Fibroblast of lung (primary cell): ENCODE measurements at regions not wholly inside any gene's neighbourhood (a gene's known extent, or its start where the extent isn't known, plus 50 kb on each side); places are given as distances from the start of the nearest gene placed in this dataset.

Experiments used
- DNase-seq, 2 donors: peaks; one replicate each; pipeline versions ENCODE4 v3.0.0 to v3.0.0-alpha.2; 2010; ENCODE audit warnings: low read depth in 2 of 2
- H2AFZ ChIP-seq: 2 replicates; pipeline ENCODE4 v1.5.1; 2012; ENCODE audit warnings: low read length, control low read depth, inconsistent platforms
- H3K27ac ChIP-seq: 2 replicates; pipeline ENCODE4 v1.5.1; 2011; ENCODE audit warnings: low read length, control low read depth; ENCODE audit not compliant: insufficient read depth
- H3K27me3 ChIP-seq: 2 replicates; pipeline ENCODE4 v1.5.1; 2011; ENCODE audit warnings: mild to moderate bottlenecking, low read length; ENCODE audit not compliant: control insufficient read depth, insufficient read depth
- H3K36me3 ChIP-seq: 2 replicates; pipeline ENCODE4 v1.5.1; 2011; ENCODE audit warnings: low read length; ENCODE audit not compliant: control insufficient read depth, insufficient read depth
- H3K4me1 ChIP-seq: 2 replicates; pipeline ENCODE4 v1.5.1; 2011; ENCODE audit warnings: low read length; ENCODE audit not compliant: control insufficient read depth, insufficient read depth; ENCODE audit errors: extremely low read depth
- H3K4me2 ChIP-seq: 2 replicates; pipeline ENCODE4 v1.5.1; 2011; ENCODE audit warnings: low read length, control low read depth; ENCODE audit not compliant: insufficient read depth; ENCODE audit errors: extremely low read depth
- H3K4me3 ChIP-seq, 4 experiments: fragments of 200-600 bp in 1 of 4; sonication (generic) in 1 of 4; replicated peaks in 1 of 4; 2 replicates each; pipeline ENCODE4 v1.5.1; 2011 to 2016; ENCODE audit warnings: low read length in 4 of 4, low read depth in 3 of 4, mild to moderate bottlenecking in 3 of 4, control low read depth in 2 of 4, inconsistent platforms in 1 of 4, mixed read lengths in 1 of 4; ENCODE audit not compliant: insufficient read depth in 1 of 4; ENCODE audit errors: control extremely low read depth in 1 of 4
- H3K79me2 ChIP-seq: 2 replicates; pipeline ENCODE4 v1.5.1; 2012; ENCODE audit warnings: mild to moderate bottlenecking, low read length, inconsistent platforms; ENCODE audit not compliant: control insufficient read depth, insufficient read depth
- H3K9ac ChIP-seq: 2 replicates; pipeline ENCODE4 v1.5.1; 2011; ENCODE audit warnings: mild to moderate bottlenecking, low read length, control low read depth; ENCODE audit not compliant: insufficient read depth
- H3K9me3 ChIP-seq: 2 replicates; pipeline ENCODE4 v1.5.1; 2012; ENCODE audit warnings: low read depth, low read length; ENCODE audit not compliant: control insufficient read depth, insufficient read depth
- H4K20me1 ChIP-seq: 2 replicates; pipeline ENCODE4 v1.5.1; 2011; ENCODE audit warnings: low read length; ENCODE audit not compliant: control insufficient read depth, insufficient read depth; ENCODE audit errors: extremely low read depth
- CTCF ChIP-seq, 2 donors: IDR thresholded peaks in 1 of 2; conservative IDR thresholded peaks in 1 of 2; 1 replicate in 1 of 2; 2 replicates in 1 of 2; pipeline ENCODE4 v1.5.1; 2011 to 2012; ENCODE audit warnings: low read length in 2 of 2, control low read depth in 1 of 2, inconsistent platforms in 1 of 2, low read depth in 1 of 2, mild to moderate bottlenecking in 1 of 2
- EZH2 ChIP-seq: IDR thresholded peaks from 2 replicates; pipeline ENCODE4 v1.5.1; 2012; ENCODE audit warnings: low read length, control low read depth, mild to moderate bottlenecking; ENCODE audit errors: missing control alignments

GRCh38 chr3:80682951-80683350, 915.2 kb upstream of the ROBO1 start:
- no peaks in the 10 kb centered on the region for H3K4me1 ChIP-seq
- DNase-seq: no peak
- H3K27ac ChIP-seq: no peak overlapping the region
- no peaks in the 10 kb centered on the region for H3K36me3 ChIP-seq
- TF ChIP-seq EZH2 (no peak), CTCF (conservative IDR thresholded peaks at IDR 0.05 in 1 of 2, IDR thresholded peaks at IDR 0.05 in 1 of 2; ENCODE audit: low read depth in 1 of 2, low read length in 2 of 2) (no peak)
- no peak overlapping the region for H2AFZ ChIP-seq
- H3K4me2 ChIP-seq: no peak overlapping the region
- no peak overlapping the region for H3K4me3 ChIP-seq
- no peak overlapping the region for H3K9ac ChIP-seq
- no peaks in the 10 kb centered on the region for H3K79me2 ChIP-seq
- H3K9me3 ChIP-seq: no peaks in the 10 kb centered on the region
- H3K27me3 ChIP-seq: no peaks in the 10 kb centered on the region
- no peaks in the 10 kb centered on the region for H4K20me1 ChIP-seq

GRCh38 chr3:80682235-80682634, 914.4 kb upstream of the ROBO1 start:
- Histone ChIP-seq H2AFZ (no peak overlapping the region), H3K9ac (no peak overlapping the region), H3K79me2 (no peaks in the 10 kb centered on the region), H3K4me1 (no peaks in the 10 kb centered on the region), H3K4me3 (no peak overlapping the region), H3K27ac (no peak overlapping the region), H3K36me3 (no peaks in the 10 kb centered on the region), H4K20me1 (no peaks in the 10 kb centered on the region), H3K27me3 (no peaks in the 10 kb centered on the region), H3K4me2 (no peak overlapping the region), H3K9me3 (no peaks in the 10 kb centered on the region)
- DNase-seq: no peak
- TF ChIP-seq CTCF (conservative IDR thresholded peaks at IDR 0.05 in 1 of 2, IDR thresholded peaks at IDR 0.05 in 1 of 2; ENCODE audit: low read depth in 1 of 2, low read length in 2 of 2): no peak
- no peak for TF ChIP-seq EZH2

- no peaks in the 10 kb centered on the region for H3K79me2 ChIP-seq
- no peak for TF ChIP-seq CTCF (conservative IDR thresholded peaks at IDR 0.05 in 1 of 2, IDR thresholded peaks at IDR 0.05 in 1 of 2; ENCODE audit: low read depth in 1 of 2, low read length in 2 of 2)
- no peak for TF ChIP-seq EZH2
- no peak overlapping the region for H3K9ac ChIP-seq
- H2AFZ ChIP-seq: no peak overlapping the region
- H3K4me1 ChIP-seq: no peaks in the 10 kb centered on the region
- no peaks in the 10 kb centered on the region for H4K20me1 ChIP-seq
- no peaks in the 10 kb centered on the region for H3K9me3 ChIP-seq
- H3K36me3 ChIP-seq: no peaks in the 10 kb centered on the region
- H3K4me3 ChIP-seq: no peak overlapping the region
- H3K4me2 ChIP-seq: no peak overlapping the region
- no peak overlapping the region for H3K27ac ChIP-seq
- peak; percentile 2 to 24 for DNase-seq
- no peaks in the 10 kb centered on the region for H3K27me3 ChIP-seq
Observed at GRCh38 chr3:80677796-80678195, 910.0 kb upstream of the ROBO1 start.
